ENCODE measurements at regions not wholly inside any gene's neighbourhood (a gene's known extent, or its start where the extent isn't known, plus 50 kb on each side); places are given as distances from the start of the nearest gene placed in this dataset.
"Not testable (repeated sequence)": the region's sequence is repeated elsewhere in the genome, so short reads cannot be mapped to it uniquely, and the experiment has no call there.

- no peak for DNase-seq (ENCODE audit: low read depth)
Observed at GRCh38 chr5:118552146-118552545, 436.2 kb downstream of the DTWD2 start.

- DNase-seq (ENCODE audit: low read depth) = no peak
Observed at GRCh38 chr5:118551716-118552115, 436.6 kb downstream of the DTWD2 start.

GRCh38 chr5:118551031-118551430 lies 437.3 kb downstream of the DTWD2 start:
- no peak for DNase-seq (ENCODE audit: low read depth)

- no peak for DNase-seq (ENCODE audit: low read depth)
Observed at GRCh38 chr5:118548761-118549720, 439.3 kb downstream of the DTWD2 start.

GRCh38 chr5:118545470-118545869 lies 442.9 kb downstream of the DTWD2 start:
- DNase-seq (ENCODE audit: low read depth) = no peak

- no peak for DNase-seq (ENCODE audit: low read depth)
Observed at GRCh38 chr5:118544887-118545449, 443.4 kb downstream of the DTWD2 start.

- no peak for DNase-seq (ENCODE audit: low read depth)
Observed at GRCh38 chr5:118533923-118534322, 454.4 kb downstream of the DTWD2 start.

GRCh38 chr5:118533156-118533555 lies 455.2 kb downstream of the DTWD2 start:
- DNase-seq (ENCODE audit: low read depth) = no peak

GRCh38 chr5:118531276-118531675 lies 457.1 kb downstream of the DTWD2 start:
- DNase-seq (ENCODE audit: low read depth) = no peak

GRCh38 chr5:118529361-118530144 lies 458.8 kb downstream of the DTWD2 start:
- no peak for DNase-seq (ENCODE audit: low read depth)

GRCh38 chr5:118522626-118523025 lies 465.7 kb downstream of the DTWD2 start:
- no peak for DNase-seq (ENCODE audit: low read depth)

- DNase-seq (ENCODE audit: low read depth) = no peak
Observed at GRCh38 chr5:118520771-118521415, 467.5 kb downstream of the DTWD2 start.

GRCh38 chr5:118519466-118519865 lies 468.9 kb downstream of the DTWD2 start:
- DNase-seq (ENCODE audit: low read depth) = no peak

GRCh38 chr5:118518720-118519119 lies 469.6 kb downstream of the DTWD2 start:
- no peak for DNase-seq (ENCODE audit: low read depth)

- DNase-seq (ENCODE audit: low read depth) = no peak
Observed at GRCh38 chr5:118511846-118512245, 476.5 kb downstream of the DTWD2 start.

GRCh38 chr5:118506217-118506852 lies 482.0 kb downstream of the DTWD2 start:
- DNase-seq (ENCODE audit: low read depth) = no peak

- DNase-seq (ENCODE audit: low read depth) = not testable (repeated sequence)
Observed at GRCh38 chr5:118502232-118502631, 486.1 kb downstream of the DTWD2 start.

GRCh38 chr5:118491351-118491750 lies 497.0 kb downstream of the DTWD2 start:
- no peak for DNase-seq (ENCODE audit: low read depth)

- DNase-seq (ENCODE audit: low read depth) = no peak
Observed at GRCh38 chr5:118486647-118487225, 501.6 kb downstream of the DTWD2 start.

GRCh38 chr5:118479285-118479684 lies 509.1 kb downstream of the DTWD2 start:
- no peak for DNase-seq (ENCODE audit: low read depth)

GRCh38 chr5:118478852-118479251 lies 509.5 kb downstream of the DTWD2 start:
- no peak for DNase-seq (ENCODE audit: low read depth)

Data from stimulated activated CD8-positive, alpha-beta memory T cell treated with anti-CD3 and anti-CD28 coated beads, Interleukin-15, amount 100 ng/mL, for 1 hour (primary cell).